GM23338 (cell line): ENCODE measurements at regions not wholly inside any gene's neighbourhood (a gene's known extent, or its start where the extent isn't known, plus 50 kb on each side); places are given as distances from the start of the nearest gene placed in this dataset.

Experiments
- ATAC-seq: fragments of 200-7000 bp; cut with Tn5 transposase; 3 replicates; pipeline ENCODE4 v1.9.1; 2020
- DNase-seq: peaks from one replicate; pipeline ENCODE4 v3.0.0-alpha.2; 2015; ENCODE audit warnings: low spot score
- H2AFZ ChIP-seq: fragments of 200-600 bp; sonication (generic); 2 replicates; pipeline ENCODE4 v1.8.0; 2016; ENCODE audit warnings: antibody characterized with exemption, mild to moderate bottlenecking, moderate library complexity
- H3F3A ChIP-seq: fragments of 200-600 bp; sonication (generic); replicated peaks from 2 replicates; pipeline ENCODE4 v1.8.0; 2017; ENCODE audit warnings: antibody characterized with exemption, mixed run types, low read depth
- H3K27ac ChIP-seq: fragments of 200-600 bp; sonication (generic); 2 replicates; pipeline ENCODE4 v1.6.1; 2016; ENCODE audit warnings: low read depth
- H3K27me3 ChIP-seq: fragments of 200-600 bp; sonication (generic); 2 replicates; pipeline ENCODE4 v1.8.0; 2016; ENCODE audit warnings: mild to moderate bottlenecking, mixed run types, moderate library complexity; ENCODE audit not compliant: insufficient read depth
- H3K36me3 ChIP-seq: fragments of 200-600 bp; sonication (generic); 2 replicates; pipeline ENCODE4 v1.8.0; 2016; ENCODE audit warnings: mild to moderate bottlenecking; ENCODE audit not compliant: insufficient read depth
- H3K4me1 ChIP-seq: fragments of 200-600 bp; sonication (generic); 2 replicates; pipeline ENCODE4 v1.8.0; 2016; ENCODE audit warnings: mild to moderate bottlenecking, moderate library complexity; ENCODE audit not compliant: insufficient read depth
- H3K4me2 ChIP-seq: fragments of 200-600 bp; sonication (generic); 2 replicates; pipeline ENCODE4 v1.7.1; 2017; ENCODE audit warnings: mixed run types
- H3K4me3 ChIP-seq: fragments of 200-600 bp; sonication (generic); 2 replicates; pipeline ENCODE4 v1.6.1; 2016; ENCODE audit warnings: mixed run types
- H3K79me2 ChIP-seq: fragments of 200-600 bp; sonication (generic); replicated peaks from 2 replicates; pipeline ENCODE4 v1.8.0; 2017; ENCODE audit warnings: mild to moderate bottlenecking; ENCODE audit not compliant: insufficient read depth
- H3K9me2 ChIP-seq: fragments of 200-600 bp; sonication (generic); 2 replicates; pipeline ENCODE4 v1.8.0; 2017; ENCODE audit not compliant: insufficient read depth
- H4K20me1 ChIP-seq: fragments of 200-600 bp; sonication (generic); replicated peaks from 2 replicates; pipeline ENCODE4 v1.8.0; 2017; ENCODE audit warnings: mild to moderate bottlenecking; ENCODE audit not compliant: insufficient read depth
- H3K27ac Mint-ChIP-seq: 2 replicates; pipeline ENCODE4 v1.8.0; 2020; ENCODE audit warnings: inconsistent platforms, mild to moderate bottlenecking, moderate library complexity, mixed read lengths
- H3K27me3 Mint-ChIP-seq: 3 replicates; pipeline ENCODE4 v1.8.0; 2022; ENCODE audit warnings: low read depth, mild to moderate bottlenecking, moderate library complexity, mixed read lengths, inconsistent platforms; ENCODE audit not compliant: insufficient read depth, poor library complexity
- H3K36me3 Mint-ChIP-seq: 3 replicates; pipeline ENCODE4 v1.8.0; 2021; ENCODE audit warnings: low read depth, mild to moderate bottlenecking, inconsistent platforms, moderate library complexity, mixed read lengths
- H3K4me1 Mint-ChIP-seq: 3 replicates; pipeline ENCODE4 v1.8.0; 2020; ENCODE audit warnings: mild to moderate bottlenecking, inconsistent platforms, mixed read lengths
- H3K4me3 Mint-ChIP-seq: 3 replicates; pipeline ENCODE4 v1.8.0; 2021; ENCODE audit warnings: moderate library complexity, mild to moderate bottlenecking, inconsistent platforms, mixed read lengths
- H3K9me3 Mint-ChIP-seq: 3 replicates; pipeline ENCODE4 v1.8.0; 2020; ENCODE audit warnings: moderate library complexity, mild to moderate bottlenecking, inconsistent platforms, mixed read lengths
- CREB1 ChIP-seq: fragments of 250-450 bp; sonication (Bioruptor Pico); IDR thresholded peaks from 2 replicates; pipeline ENCODE4 v1.5.0; 2020; ENCODE audit warnings: low read depth, mild to moderate bottlenecking, moderate library complexity
- CTCF ChIP-seq, 2 experiments: fragments of 200-600 bp in 1 of 2; sonication (generic) in 1 of 2; conservative IDR thresholded peaks; 2 replicates each; pipeline versions ENCODE4 v1.5.1 to v1.6.1; 2016 to 2017; ENCODE audit warnings: antibody characterized with exemption in 2 of 2, low read depth in 2 of 2, mild to moderate bottlenecking in 2 of 2, moderate library complexity in 1 of 2
- JUNB ChIP-seq: IDR thresholded peaks from one replicate; pipeline ENCODE4 v1.6.1; 2016; ENCODE audit warnings: antibody characterized with exemption; ENCODE audit not compliant: unreplicated experiment
- NANOG ChIP-seq: IDR thresholded peaks from 2 replicates; pipeline ENCODE4 v1.6.1; 2016; ENCODE audit warnings: antibody characterized with exemption, borderline replicate concordance
- POLR2AphosphoS5 ChIP-seq: IDR thresholded peaks from 2 replicates; pipeline ENCODE4 v1.6.1; 2016; ENCODE audit warnings: antibody characterized with exemption, low read depth
- STAT1 ChIP-seq: IDR thresholded peaks from one replicate; pipeline ENCODE4 v1.6.1; 2016; ENCODE audit warnings: antibody characterized with exemption; ENCODE audit not compliant: unreplicated experiment
- ZNF114 ChIP-seq: fragments of 250-450 bp; sonication (Bioruptor Pico); IDR thresholded peaks from 2 replicates; pipeline ENCODE4 v1.5.0; 2020; ENCODE audit warnings: mild to moderate bottlenecking, moderate library complexity
- ZNF331 ChIP-seq: fragments of 250-450 bp; sonication (Bioruptor Pico); IDR thresholded peaks from 2 replicates; pipeline ENCODE4 v1.5.0; 2020; ENCODE audit warnings: low read depth, mild to moderate bottlenecking, moderate library complexity
- ZNF462 ChIP-seq: fragments of 250-450 bp; sonication (Bioruptor Pico); IDR thresholded peaks from 2 replicates; pipeline ENCODE4 v1.5.0; 2020; ENCODE audit warnings: mild to moderate bottlenecking, moderate library complexity
- TF ChIP-seq, protein P1 (sequence below): IDR thresholded peaks from one replicate; pipeline ENCODE4 v1.6.1; 2018; ENCODE audit warnings: antibody characterized with exemption; ENCODE audit not compliant: unreplicated experiment
- TF ChIP-seq, protein P2 (sequence below): IDR thresholded peaks from 2 replicates; pipeline ENCODE4 v1.6.1; 2016; ENCODE audit warnings: antibody characterized with exemption

GRCh38 chr21:35969281-35969680 lies 91.0 kb downstream of the SETD4 start (continued):
- TF ChIP-seq, protein P1, sequence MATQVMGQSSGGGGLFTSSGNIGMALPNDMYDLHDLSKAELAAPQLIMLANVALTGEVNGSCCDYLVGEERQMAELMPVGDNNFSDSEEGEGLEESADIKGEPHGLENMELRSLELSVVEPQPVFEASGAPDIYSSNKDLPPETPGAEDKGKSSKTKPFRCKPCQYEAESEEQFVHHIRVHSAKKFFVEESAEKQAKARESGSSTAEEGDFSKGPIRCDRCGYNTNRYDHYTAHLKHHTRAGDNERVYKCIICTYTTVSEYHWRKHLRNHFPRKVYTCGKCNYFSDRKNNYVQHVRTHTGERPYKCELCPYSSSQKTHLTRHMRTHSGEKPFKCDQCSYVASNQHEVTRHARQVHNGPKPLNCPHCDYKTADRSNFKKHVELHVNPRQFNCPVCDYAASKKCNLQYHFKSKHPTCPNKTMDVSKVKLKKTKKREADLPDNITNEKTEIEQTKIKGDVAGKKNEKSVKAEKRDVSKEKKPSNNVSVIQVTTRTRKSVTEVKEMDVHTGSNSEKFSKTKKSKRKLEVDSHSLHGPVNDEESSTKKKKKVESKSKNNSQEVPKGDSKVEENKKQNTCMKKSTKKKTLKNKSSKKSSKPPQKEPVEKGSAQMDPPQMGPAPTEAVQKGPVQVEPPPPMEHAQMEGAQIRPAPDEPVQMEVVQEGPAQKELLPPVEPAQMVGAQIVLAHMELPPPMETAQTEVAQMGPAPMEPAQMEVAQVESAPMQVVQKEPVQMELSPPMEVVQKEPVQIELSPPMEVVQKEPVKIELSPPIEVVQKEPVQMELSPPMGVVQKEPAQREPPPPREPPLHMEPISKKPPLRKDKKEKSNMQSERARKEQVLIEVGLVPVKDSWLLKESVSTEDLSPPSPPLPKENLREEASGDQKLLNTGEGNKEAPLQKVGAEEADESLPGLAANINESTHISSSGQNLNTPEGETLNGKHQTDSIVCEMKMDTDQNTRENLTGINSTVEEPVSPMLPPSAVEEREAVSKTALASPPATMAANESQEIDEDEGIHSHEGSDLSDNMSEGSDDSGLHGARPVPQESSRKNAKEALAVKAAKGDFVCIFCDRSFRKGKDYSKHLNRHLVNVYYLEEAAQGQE = no peak
- TF ChIP-seq NANOG = no peak
- no peak for TF ChIP-seq CREB1
- TF ChIP-seq JUNB = no peak
- TF ChIP-seq ZNF331 (CRISPR knock-in tag) = no peak
- TF ChIP-seq POLR2AphosphoS5 = no peak
- TF ChIP-seq, protein P2, sequence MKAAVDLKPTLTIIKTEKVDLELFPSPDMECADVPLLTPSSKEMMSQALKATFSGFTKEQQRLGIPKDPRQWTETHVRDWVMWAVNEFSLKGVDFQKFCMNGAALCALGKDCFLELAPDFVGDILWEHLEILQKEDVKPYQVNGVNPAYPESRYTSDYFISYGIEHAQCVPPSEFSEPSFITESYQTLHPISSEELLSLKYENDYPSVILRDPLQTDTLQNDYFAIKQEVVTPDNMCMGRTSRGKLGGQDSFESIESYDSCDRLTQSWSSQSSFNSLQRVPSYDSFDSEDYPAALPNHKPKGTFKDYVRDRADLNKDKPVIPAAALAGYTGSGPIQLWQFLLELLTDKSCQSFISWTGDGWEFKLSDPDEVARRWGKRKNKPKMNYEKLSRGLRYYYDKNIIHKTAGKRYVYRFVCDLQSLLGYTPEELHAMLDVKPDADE = no peak
- TF ChIP-seq STAT1 = no peak

- Mint-ChIP-seq H3K4me1 (no peaks in the 10 kb centered on the region), H3K36me3 (no peaks in the 10 kb centered on the region), H3K27ac (no peak overlapping the region), H3K27me3 (peaks cover 2% of the 10 kb centered on the region), H3K9me3 (no peaks in the 10 kb centered on the region), H3K4me3 (no peak overlapping the region)
- H3K4me2 ChIP-seq = no peak overlapping the region
- no peaks in the 10 kb centered on the region for H4K20me1 ChIP-seq
- no peaks in the 10 kb centered on the region for H3F3A ChIP-seq
- no peaks in the 10 kb centered on the region for H3K79me2 ChIP-seq
- H3K4me3 ChIP-seq = no peak overlapping the region
- H3K27me3 ChIP-seq = no peaks in the 10 kb centered on the region
- DNase-seq (no peak), ATAC-seq (no peak)
- H3K9me2 ChIP-seq = peaks cover 10% of the 10 kb centered on the region; the same call in 1 of the 2 replicates
- no peaks in the 10 kb centered on the region for H3K4me1 ChIP-seq
- no peak overlapping the region for H3K27ac ChIP-seq
- no peak overlapping the region for H2AFZ ChIP-seq
- H3K36me3 ChIP-seq = no peaks in the 10 kb centered on the region
- TF ChIP-seq NANOG (no peak), CREB1 (no peak), CTCF (conservative IDR thresholded peaks at IDR 0.05; ENCODE audit: low read depth in 2 of 2) (no peak), ZNF114 (CRISPR knock-in tag) (no peak), ZNF462 (CRISPR knock-in tag) (no peak), POLR2AphosphoS5 (no peak), STAT1 (no peak)
Observed at GRCh38 chr21:35968564-35968963, 91.8 kb downstream of the SETD4 start.
